ENCODE measurements at regions not wholly inside any gene's neighbourhood (a gene's known extent, or its start where the extent isn't known, plus 50 kb on each side); places are given as distances from the start of the nearest gene placed in this dataset.
"Not testable (repeated sequence)": the region's sequence is repeated elsewhere in the genome, so short reads cannot be mapped to it uniquely, and the experiment has no call there.

DNA sequence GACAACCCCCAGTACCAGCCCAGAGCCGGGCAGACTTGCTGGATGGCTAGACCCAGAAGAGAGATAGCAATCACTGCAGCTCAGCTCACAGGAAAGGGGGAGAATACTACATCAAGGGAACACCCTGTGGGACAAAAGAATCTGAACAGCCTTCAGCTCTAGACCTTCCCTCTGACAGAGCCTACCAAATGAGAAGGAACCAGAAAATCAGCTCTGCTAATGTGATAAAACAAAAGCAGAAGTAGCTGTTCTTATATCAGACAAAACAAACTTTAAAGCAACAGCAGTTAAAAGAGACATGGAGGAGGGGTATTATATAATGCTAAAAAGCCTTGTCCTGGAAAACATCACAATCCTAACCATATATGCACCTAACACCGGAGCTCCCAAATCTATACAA lies 283.3 kb downstream of the KLF13 start:
- WGBS = 60% methylated on average over 2 of the region's 2 CpGs
- intact Hi-C loops (cut with DNase I) = no loop called here
- Histone ChIP-seq H3K27ac (no peak overlapping the region), H3K27me3 (replicated peaks; ENCODE audit: insufficient read depth) (no peaks in the 10 kb centered on the region), H3K36me3 (no peaks in the 10 kb centered on the region), H3K4me1 (replicated peaks) (no peaks in the 10 kb centered on the region), H3K4me3 (no peak overlapping the region), H3K9me3 (no peaks in the 10 kb centered on the region)
- TF ChIP-seq POLR2AphosphoS5 (IDR thresholded peaks at IDR 0.05) = no peak
- DNase-seq (ENCODE audit: low spot score) = no peak

DNA sequence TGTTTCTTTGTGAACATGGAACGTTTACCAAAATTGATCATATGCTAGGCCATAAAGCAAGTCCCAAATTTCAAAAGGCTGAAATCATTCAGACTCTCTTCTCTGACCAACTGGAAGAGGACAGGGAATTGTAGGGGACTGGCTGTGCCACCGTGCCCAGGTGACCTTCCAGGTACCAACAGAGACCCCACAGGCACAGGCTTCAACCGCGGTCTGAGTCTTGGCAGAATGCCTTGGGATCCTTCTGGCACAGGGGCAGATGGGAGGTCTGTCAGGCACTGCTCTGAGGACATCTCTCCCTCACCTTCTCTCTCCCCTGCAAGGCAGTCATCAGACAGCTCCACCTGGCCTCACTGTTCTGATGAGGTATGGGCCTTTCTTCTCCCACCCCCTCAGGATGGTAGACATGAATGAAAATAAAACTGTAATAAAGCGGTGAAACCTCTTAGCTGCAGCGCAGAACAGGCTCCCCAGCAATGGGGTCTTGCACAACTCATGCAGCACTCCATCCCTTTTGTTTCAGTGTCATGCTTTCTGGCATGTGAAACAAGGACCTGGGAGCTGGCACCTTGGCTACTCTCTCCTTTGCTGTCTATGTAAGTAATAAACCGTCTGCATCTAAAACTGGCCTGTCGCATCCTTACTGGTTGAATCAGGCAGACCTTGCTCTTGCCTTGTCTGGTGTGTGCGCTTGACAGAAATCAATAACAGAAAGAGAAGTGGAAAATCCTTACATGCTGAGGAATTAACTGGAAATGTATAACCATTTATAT lies 289.2 kb downstream of the KLF13 start:
- no peaks in the 10 kb centered on the region for H3K36me3 ChIP-seq
- no peaks in the 10 kb centered on the region for H3K4me1 ChIP-seq (replicated peaks)
- intact Hi-C loops (cut with DNase I) = no loop called here
- no peak overlapping the region for H3K27ac ChIP-seq
- no peaks in the 10 kb centered on the region for H3K27me3 ChIP-seq (replicated peaks; ENCODE audit: insufficient read depth)
- DNase-seq (ENCODE audit: low spot score) = no peak
- no peaks in the 10 kb centered on the region for H3K9me3 ChIP-seq
- no peak overlapping the region for H3K4me3 ChIP-seq
- WGBS = 78% methylated on average over 9 of the region's 9 CpGs
- TF ChIP-seq POLR2AphosphoS5 (IDR thresholded peaks at IDR 0.05) (no peak), POLR2A (IDR thresholded peaks at IDR 0.05) (no peak)
- TF ChIP-seq, protein P1, sequence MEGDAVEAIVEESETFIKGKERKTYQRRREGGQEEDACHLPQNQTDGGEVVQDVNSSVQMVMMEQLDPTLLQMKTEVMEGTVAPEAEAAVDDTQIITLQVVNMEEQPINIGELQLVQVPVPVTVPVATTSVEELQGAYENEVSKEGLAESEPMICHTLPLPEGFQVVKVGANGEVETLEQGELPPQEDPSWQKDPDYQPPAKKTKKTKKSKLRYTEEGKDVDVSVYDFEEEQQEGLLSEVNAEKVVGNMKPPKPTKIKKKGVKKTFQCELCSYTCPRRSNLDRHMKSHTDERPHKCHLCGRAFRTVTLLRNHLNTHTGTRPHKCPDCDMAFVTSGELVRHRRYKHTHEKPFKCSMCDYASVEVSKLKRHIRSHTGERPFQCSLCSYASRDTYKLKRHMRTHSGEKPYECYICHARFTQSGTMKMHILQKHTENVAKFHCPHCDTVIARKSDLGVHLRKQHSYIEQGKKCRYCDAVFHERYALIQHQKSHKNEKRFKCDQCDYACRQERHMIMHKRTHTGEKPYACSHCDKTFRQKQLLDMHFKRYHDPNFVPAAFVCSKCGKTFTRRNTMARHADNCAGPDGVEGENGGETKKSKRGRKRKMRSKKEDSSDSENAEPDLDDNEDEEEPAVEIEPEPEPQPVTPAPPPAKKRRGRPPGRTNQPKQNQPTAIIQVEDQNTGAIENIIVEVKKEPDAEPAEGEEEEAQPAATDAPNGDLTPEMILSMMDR (IDR thresholded peaks at IDR 0.05) = no peak

- H3K9me3 ChIP-seq; intact Hi-C loops (cut with DNase I); H3K27me3 ChIP-seq (replicated peaks; ENCODE audit: insufficient read depth); H3K27ac ChIP-seq; DNase-seq (ENCODE audit: low spot score); H3K36me3 ChIP-seq; H3K4me1 ChIP-seq (replicated peaks); H3K4me3 ChIP-seq: not testable (repeated sequence)
- WGBS = 88% methylated on average over 10 of the region's 11 CpGs
Measured at GRCh38 chr15:31623297-31623696, 296.7 kb downstream of the KLF13 start.

DNA sequence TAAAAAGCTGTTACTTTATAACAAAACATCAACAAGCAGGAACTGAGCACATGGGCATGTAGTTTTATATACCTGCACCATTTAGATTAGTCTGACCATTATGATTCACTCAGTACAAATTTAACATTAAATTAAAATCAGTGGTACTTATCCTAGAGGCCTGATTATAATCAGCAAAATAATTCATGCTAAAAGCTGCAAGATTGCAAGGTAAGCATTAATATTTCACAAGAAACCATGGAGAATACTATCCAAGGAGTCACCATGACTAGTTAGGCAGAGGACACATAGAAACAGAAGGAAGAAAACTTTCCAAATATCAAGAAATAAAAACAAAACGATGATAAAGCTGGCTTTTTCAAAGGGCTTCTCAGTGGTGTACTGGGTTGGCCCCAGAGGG lies 297.5 kb downstream of the KLF13 start:
- H3K9me3 ChIP-seq; intact Hi-C loops (cut with DNase I); H3K4me3 ChIP-seq; DNase-seq (ENCODE audit: low spot score); H3K27me3 ChIP-seq (replicated peaks; ENCODE audit: insufficient read depth); H3K27ac ChIP-seq; H3K36me3 ChIP-seq; H3K4me1 ChIP-seq (replicated peaks): not testable (repeated sequence)
- WGBS = 86% methylated on average over 1 of the region's 1 CpG

GRCh38 chr15:31635715-31636114 lies 309.1 kb downstream of the KLF13 start:
- H3K36me3 ChIP-seq; intact Hi-C loops (cut with DNase I); H3K27ac ChIP-seq; H3K4me3 ChIP-seq; DNase-seq (ENCODE audit: low spot score); H3K9me3 ChIP-seq; H3K4me1 ChIP-seq (replicated peaks); H3K27me3 ChIP-seq (replicated peaks; ENCODE audit: insufficient read depth): not testable (repeated sequence)
- 43% methylated on average over 6 of the region's 6 CpGs for WGBS

- H3K4me3 ChIP-seq; H3K27me3 ChIP-seq (replicated peaks; ENCODE audit: insufficient read depth); H3K36me3 ChIP-seq; H3K4me1 ChIP-seq (replicated peaks); intact Hi-C loops (cut with DNase I); H3K9me3 ChIP-seq; H3K27ac ChIP-seq; DNase-seq (ENCODE audit: low spot score): not testable (repeated sequence)
- 44% methylated on average over 1 of the region's 1 CpG for WGBS
Measured at GRCh38 chr15:31636911-31637310, 310.3 kb downstream of the KLF13 start.

DNA sequence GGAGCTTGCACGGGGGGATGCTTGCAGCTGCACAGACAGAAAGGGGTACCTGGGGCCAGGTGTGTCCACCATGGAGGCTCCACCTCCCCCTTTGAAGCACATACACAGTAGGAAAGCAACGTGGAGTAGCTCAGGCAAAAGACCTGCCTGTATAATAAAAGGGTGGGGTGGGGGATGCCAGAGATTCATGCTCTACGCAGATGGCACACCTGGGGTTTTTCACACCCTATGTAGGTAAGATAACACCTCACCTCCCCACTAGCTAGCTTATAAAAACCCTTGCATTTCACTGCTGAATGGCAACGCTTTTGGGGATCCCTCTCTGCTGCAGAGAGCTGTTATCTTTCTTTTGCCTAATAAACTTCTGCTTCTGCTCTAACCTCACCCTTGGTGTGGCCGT lies 317.3 kb downstream of the KLF13 start:
- intact Hi-C loops (cut with DNase I); H3K27ac ChIP-seq; H3K4me1 ChIP-seq (replicated peaks); H3K27me3 ChIP-seq (replicated peaks; ENCODE audit: insufficient read depth); H3K9me3 ChIP-seq; H3K36me3 ChIP-seq; DNase-seq (ENCODE audit: low spot score); H3K4me3 ChIP-seq: not testable (repeated sequence)
- 72% methylated on average over 4 of the region's 5 CpGs for WGBS

- H3K36me3 ChIP-seq; intact Hi-C loops (cut with DNase I); H3K4me3 ChIP-seq; H3K9me3 ChIP-seq; DNase-seq (ENCODE audit: low spot score); H3K4me1 ChIP-seq (replicated peaks); H3K27ac ChIP-seq; H3K27me3 ChIP-seq (replicated peaks; ENCODE audit: insufficient read depth): not testable (repeated sequence)
- 64% methylated on average over 3 of the region's 3 CpGs for WGBS
Measured at GRCh38 chr15:31644761-31645160, 318.1 kb downstream of the KLF13 start.

- DNase-seq (ENCODE audit: low spot score); intact Hi-C loops (cut with DNase I); H3K4me1 ChIP-seq (replicated peaks); H3K9me3 ChIP-seq; H3K27ac ChIP-seq; H3K27me3 ChIP-seq (replicated peaks; ENCODE audit: insufficient read depth); H3K4me3 ChIP-seq; H3K36me3 ChIP-seq: not testable (repeated sequence)
- WGBS = 64% methylated on average over 5 of the region's 5 CpGs
Measured at GRCh38 chr15:31647337-31647826, 320.7 kb downstream of the KLF13 start.

GRCh38 chr15:31649634-31650033 lies 323.0 kb downstream of the KLF13 start:
- intact Hi-C loops (cut with DNase I); H3K4me3 ChIP-seq; H3K4me1 ChIP-seq (replicated peaks); DNase-seq (ENCODE audit: low spot score); H3K27me3 ChIP-seq (replicated peaks; ENCODE audit: insufficient read depth); H3K27ac ChIP-seq; H3K36me3 ChIP-seq; H3K9me3 ChIP-seq: not testable (repeated sequence)
- WGBS = 80% methylated on average over 7 of the region's 7 CpGs

Data from prostate gland (tissue), 2 donors.